Upper lobe of left lung (tissue), 6 donors: ENCODE measurements at regions not wholly inside any gene's neighbourhood (a gene's known extent, or its start where the extent isn't known, plus 50 kb on each side); places are given as distances from the start of the nearest gene placed in this dataset.

Experiments
- ATAC-seq, 2 donors: fragments of 200-7000 bp; cut with Tn5 transposase; one replicate each; pipeline ENCODE4 v1.9.1; 2022; ENCODE audit warnings: mild to moderate bottlenecking in 2 of 2, moderate library complexity in 2 of 2; ENCODE audit not compliant: low FRiP score in 2 of 2
- DNase-seq, 2 donors: peaks; one replicate each; pipeline ENCODE4 v3.0.0-alpha.2; 2019 to 2020
- H3K27ac ChIP-seq, 4 donors: fragments of 200-600 bp; sonication (generic); one replicate each; pipeline ENCODE4 v1.5.1; 2016 to 2019
- H3K27me3 ChIP-seq, 4 donors: fragments of 200-600 bp; sonication (generic); one replicate each; pipeline ENCODE4 v1.5.1; 2017 to 2019
- H3K36me3 ChIP-seq, 4 donors: fragments of 200-600 bp; sonication (generic); one replicate each; pipeline ENCODE4 v1.5.1; 2016 to 2019
- H3K4me1 ChIP-seq, 4 donors: fragments of 200-600 bp; sonication (generic); one replicate each; pipeline ENCODE4 v1.5.1; 2018 to 2019
- H3K4me3 ChIP-seq, 4 donors: fragments of 200-600 bp; sonication (generic); one replicate each; pipeline ENCODE4 v1.5.1; 2017 to 2019; ENCODE audit warnings: mild to moderate bottlenecking in 2 of 4, moderate library complexity in 1 of 4
- H3K9me3 ChIP-seq, 4 donors: fragments of 200-600 bp; sonication (generic); one replicate each; pipeline ENCODE4 v1.5.1; 2018 to 2019
- EP300 ChIP-seq, 4 donors: sonication (generic); formaldehyde crosslinking; IDR thresholded peaks; one replicate each; pipeline ENCODE4 v1.5.1; 2017; ENCODE audit warnings: antibody characterized with exemption in 4 of 4, control low read depth in 2 of 4
- POLR2A ChIP-seq, 4 donors: fragments of 450-650 bp; IDR thresholded peaks; one replicate each; pipeline ENCODE4 v1.5.1; 2016 to 2017; ENCODE audit warnings: antibody characterized with exemption in 4 of 4, mild to moderate bottlenecking in 2 of 4
- POLR2AphosphoS5 ChIP-seq, 2 donors: sonication (generic); formaldehyde crosslinking; IDR thresholded peaks; one replicate each; pipeline ENCODE4 v1.5.1; 2017; ENCODE audit warnings: antibody characterized with exemption in 2 of 2
- WGBS, 2 donors: methylation state at CpG; one replicate each; pipeline ENCODE4 v1.1.5; 2017 to 2018; 5-methylcytosine and 5-hydroxymethylcytosine counted together
- TF ChIP-seq, protein P1 (sequence below), 6 experiments: fragments of 450-650 bp in 4 of 6; fragments of 200-600 bp in 2 of 6; sonication (generic) in 2 of 6; IDR thresholded peaks; one replicate each; pipeline ENCODE4 v1.5.1; 2016 to 2019; ENCODE audit warnings: antibody characterized with exemption in 6 of 6
- donor health status: DM: no; HTN: no; CAD: no; lungs with moderate emphysema.
- donor health status: DM: no; HTN: yes; CAD: no; lungs with severe emphysema.

DNA sequence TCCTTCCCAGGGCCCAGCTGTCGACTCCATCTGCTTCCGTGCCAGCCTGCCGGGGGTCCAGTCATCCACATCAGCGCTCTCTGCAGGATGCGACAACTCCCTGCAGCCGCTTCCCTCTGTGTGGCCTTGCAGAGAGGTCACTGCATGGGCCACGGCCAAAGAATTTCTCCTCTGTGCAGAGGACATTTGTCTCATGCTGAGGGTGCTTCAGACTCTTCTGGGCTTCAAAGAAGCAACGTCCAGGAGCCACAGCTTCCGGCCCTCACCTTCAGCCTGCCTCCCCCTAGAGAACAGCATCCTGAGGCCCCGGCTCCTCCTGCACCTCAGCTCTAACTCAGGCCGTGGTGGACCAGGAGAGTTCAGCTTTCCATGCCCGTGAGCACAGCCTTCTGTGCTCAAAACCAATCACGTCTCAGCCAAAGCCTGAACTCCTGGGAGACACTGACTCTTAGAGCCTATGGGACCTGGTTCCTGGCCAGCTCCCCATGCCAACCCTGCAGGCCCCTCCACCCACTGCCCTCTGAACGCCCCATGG is 258.9 kb downstream of the BRD1 start:
- no peak for ATAC-seq
- no peaks in the 10 kb centered on the region for H3K36me3 ChIP-seq

DNA sequence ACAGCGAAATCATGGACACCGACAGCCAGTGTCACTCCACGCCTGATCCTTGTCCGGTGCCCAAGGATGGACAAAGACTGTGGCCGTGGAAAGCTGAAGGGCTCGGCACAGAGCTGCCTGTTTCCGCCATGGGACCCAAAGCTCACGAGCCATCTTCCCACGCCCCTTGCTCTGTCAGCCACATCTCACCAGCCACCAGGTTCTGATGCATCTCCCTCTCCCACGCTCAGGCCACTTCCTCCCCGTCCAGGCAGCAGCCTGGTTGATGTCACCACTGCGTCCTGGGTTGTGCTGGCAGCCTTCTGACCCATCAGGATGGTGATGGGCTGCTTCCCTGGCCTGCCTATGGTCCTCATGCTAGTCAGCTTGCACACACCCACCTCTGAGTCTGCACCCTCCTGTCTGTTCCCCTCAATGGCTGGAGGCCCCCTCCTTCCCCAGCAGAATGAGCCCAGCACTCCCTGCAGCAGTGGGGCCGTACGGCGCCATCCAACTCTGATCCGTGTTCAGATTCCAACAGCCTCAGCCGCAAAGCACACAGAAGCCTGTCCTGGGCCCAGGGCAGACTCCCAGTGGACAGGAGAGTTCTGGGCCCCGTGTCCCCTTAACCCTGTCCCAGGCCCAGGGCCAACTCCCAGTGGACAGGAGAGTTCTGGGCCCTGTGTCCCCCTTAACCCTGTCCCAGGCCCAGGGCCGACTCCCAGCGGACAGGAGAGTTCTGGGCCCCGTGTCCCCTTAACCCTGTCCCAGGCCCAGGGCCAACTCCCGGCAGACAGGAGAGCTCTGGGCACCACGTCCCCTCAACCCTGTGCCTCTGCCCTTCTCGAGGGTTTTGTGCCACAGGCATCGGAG is 259.5 kb downstream of the BRD1 start:
- TF ChIP-seq EP300 (IDR thresholded peaks at IDR 0.05): peak in 1 of 4 donors; percentile 41
- peak in 1 of 2 donors; percentile 20 for TF ChIP-seq POLR2AphosphoS5 (IDR thresholded peaks at IDR 0.05)
- TF ChIP-seq, protein P1, sequence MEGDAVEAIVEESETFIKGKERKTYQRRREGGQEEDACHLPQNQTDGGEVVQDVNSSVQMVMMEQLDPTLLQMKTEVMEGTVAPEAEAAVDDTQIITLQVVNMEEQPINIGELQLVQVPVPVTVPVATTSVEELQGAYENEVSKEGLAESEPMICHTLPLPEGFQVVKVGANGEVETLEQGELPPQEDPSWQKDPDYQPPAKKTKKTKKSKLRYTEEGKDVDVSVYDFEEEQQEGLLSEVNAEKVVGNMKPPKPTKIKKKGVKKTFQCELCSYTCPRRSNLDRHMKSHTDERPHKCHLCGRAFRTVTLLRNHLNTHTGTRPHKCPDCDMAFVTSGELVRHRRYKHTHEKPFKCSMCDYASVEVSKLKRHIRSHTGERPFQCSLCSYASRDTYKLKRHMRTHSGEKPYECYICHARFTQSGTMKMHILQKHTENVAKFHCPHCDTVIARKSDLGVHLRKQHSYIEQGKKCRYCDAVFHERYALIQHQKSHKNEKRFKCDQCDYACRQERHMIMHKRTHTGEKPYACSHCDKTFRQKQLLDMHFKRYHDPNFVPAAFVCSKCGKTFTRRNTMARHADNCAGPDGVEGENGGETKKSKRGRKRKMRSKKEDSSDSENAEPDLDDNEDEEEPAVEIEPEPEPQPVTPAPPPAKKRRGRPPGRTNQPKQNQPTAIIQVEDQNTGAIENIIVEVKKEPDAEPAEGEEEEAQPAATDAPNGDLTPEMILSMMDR (IDR thresholded peaks at IDR 0.05): no peak
- no peak for TF ChIP-seq POLR2A (IDR thresholded peaks at IDR 0.05)
- DNase-seq (peak; percentile 19 to 47), ATAC-seq (no peak)
- no peaks in the 10 kb centered on the region for H3K9me3 ChIP-seq
- H3K27ac ChIP-seq: no peak overlapping the region
- 77 to 83% methylated on average over 17 to 23 of the region's 25 CpGs for WGBS, 2 donors
- H3K4me3 ChIP-seq: no peak overlapping the region
- H3K27me3 ChIP-seq: no peaks in the 10 kb centered on the region
- H3K4me1 ChIP-seq: no peaks in the 10 kb centered on the region
- H3K36me3 ChIP-seq: no peaks in the 10 kb centered on the region

More for the DNA sequence above, 258.9 kb downstream of the BRD1 start:
- 80 to 83% methylated on average over 1 to 14 of the region's 14 CpGs for WGBS, 2 donors
- peak; percentile 18 to 50 for DNase-seq
- TF ChIP-seq POLR2A (IDR thresholded peaks at IDR 0.05) (no peak), EP300 (IDR thresholded peaks at IDR 0.05) (no peak), POLR2AphosphoS5 (IDR thresholded peaks at IDR 0.05) (no peak)
- TF ChIP-seq, protein P1 (IDR thresholded peaks at IDR 0.05): no peak
- Histone ChIP-seq H3K27ac (no peak overlapping the region), H3K27me3 (no peaks in the 10 kb centered on the region), H3K9me3 (no peaks in the 10 kb centered on the region), H3K4me3 (no peak overlapping the region), H3K4me1 (no peaks in the 10 kb centered on the region)

DNA sequence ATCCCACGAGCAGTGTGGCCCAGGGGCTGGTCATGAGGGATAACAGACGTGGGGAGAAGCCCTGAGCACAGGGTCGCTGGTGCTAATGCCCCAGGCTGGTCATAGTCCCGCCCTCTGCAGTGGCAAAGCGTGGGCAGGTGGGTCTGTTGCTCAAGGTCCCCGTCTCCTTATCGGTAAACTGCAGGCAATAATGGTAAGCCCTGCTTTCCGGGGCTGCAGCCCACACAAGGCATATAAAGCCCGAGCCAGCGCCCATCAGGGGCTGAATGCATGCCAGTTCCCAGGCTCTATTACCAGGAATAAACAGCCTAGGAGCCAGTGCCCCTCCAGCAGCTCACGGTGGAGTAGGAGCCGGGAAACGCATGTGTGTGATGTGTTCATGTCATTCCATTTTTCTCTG is 261.0 kb downstream of the BRD1 start:
- ATAC-seq (no peak), DNase-seq (peak in 1 of 2 donors; percentile 14)
- Histone ChIP-seq H3K4me3 (no peak overlapping the region), H3K36me3 (no peaks in the 10 kb centered on the region), H3K27ac (no peak overlapping the region), H3K9me3 (no peaks in the 10 kb centered on the region), H3K27me3 (no peaks in the 10 kb centered on the region), H3K4me1 (no peaks in the 10 kb centered on the region)
- WGBS, 2 donors: 61 to 80% methylated on average over 5 to 13 of the region's 13 CpGs
- TF ChIP-seq POLR2AphosphoS5 (IDR thresholded peaks at IDR 0.05): no peak
- no peak for TF ChIP-seq EP300 (IDR thresholded peaks at IDR 0.05)

DNA sequence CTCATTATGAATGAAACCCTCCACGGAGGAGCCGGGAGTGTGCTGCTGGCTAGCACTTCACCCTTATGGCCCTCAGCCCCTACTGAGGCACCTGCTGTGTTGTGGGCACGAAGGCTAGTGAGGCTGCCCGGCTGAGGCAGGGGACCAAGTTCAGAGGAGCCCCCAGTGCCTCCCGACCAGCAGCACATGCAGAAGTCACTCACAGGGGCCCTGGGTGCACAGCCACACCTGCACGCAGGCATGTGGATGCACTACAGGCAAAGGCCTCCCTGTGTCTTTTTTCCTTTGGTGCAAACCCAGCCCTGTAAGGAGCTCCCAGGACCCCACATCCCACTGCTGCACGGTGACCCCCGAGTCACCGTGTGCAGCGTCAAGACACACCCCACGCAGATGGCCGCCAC is 261.5 kb downstream of the BRD1 start:
- DNase-seq (peak; percentile 4 to 42), ATAC-seq (no peak)
- WGBS, 2 donors: 87 to 91% methylated on average over 12 of the region's 12 CpGs
- Histone ChIP-seq H3K27ac (no peak overlapping the region), H3K4me1 (peaks cover 0 to 4% (median 0%) of the 10 kb centered on the region in 4 donors), H3K27me3 (no peaks in the 10 kb centered on the region), H3K4me3 (no peak overlapping the region), H3K9me3 (no peaks in the 10 kb centered on the region), H3K36me3 (no peaks in the 10 kb centered on the region)
- TF ChIP-seq EP300 (IDR thresholded peaks at IDR 0.05): no peak
- no peak for TF ChIP-seq POLR2A (IDR thresholded peaks at IDR 0.05)
- TF ChIP-seq, protein P1 (IDR thresholded peaks at IDR 0.05): no peak
- no peak for TF ChIP-seq POLR2AphosphoS5 (IDR thresholded peaks at IDR 0.05)

DNA sequence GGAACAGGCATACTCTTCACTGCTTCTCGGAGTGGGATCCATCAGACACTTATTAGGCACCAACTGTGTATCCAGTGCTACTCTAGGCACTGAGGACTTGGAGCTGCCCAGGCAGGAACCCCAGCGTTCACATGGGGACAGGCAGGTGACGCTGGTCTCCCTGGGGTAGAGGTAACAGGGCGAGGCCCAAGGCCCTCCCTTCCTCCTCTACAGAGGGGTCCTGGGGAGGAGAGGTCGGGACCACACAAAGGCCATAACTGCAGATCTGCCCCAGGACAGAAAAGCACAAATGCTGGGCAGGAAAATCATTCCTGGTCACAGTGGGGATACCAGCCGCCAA is 262.2 kb downstream of the BRD1 start:
- TF ChIP-seq, protein P1 (IDR thresholded peaks at IDR 0.05): no peak
- TF ChIP-seq EP300 (IDR thresholded peaks at IDR 0.05) (no peak), POLR2AphosphoS5 (IDR thresholded peaks at IDR 0.05) (no peak), POLR2A (IDR thresholded peaks at IDR 0.05) (no peak)
- no peaks in the 10 kb centered on the region for H3K36me3 ChIP-seq
- H3K27me3 ChIP-seq: no peaks in the 10 kb centered on the region
- peaks cover 0 to 4% (median 1%) of the 10 kb centered on the region in 4 donors for H3K4me1 ChIP-seq
- no peak overlapping the region for H3K27ac ChIP-seq
- H3K9me3 ChIP-seq: no peaks in the 10 kb centered on the region
- no peak overlapping the region for H3K4me3 ChIP-seq
- ATAC-seq (no peak), DNase-seq (peak in 1 of 2 donors; percentile 14)
- WGBS, 2 donors: 67 to 89% methylated on average over 4 to 5 of the region's 6 CpGs
